ENCODE measurements at regions not wholly inside any gene's neighbourhood (a gene's known extent, or its start where the extent isn't known, plus 50 kb on each side); places are given as distances from the start of the nearest gene placed in this dataset.

DNA sequence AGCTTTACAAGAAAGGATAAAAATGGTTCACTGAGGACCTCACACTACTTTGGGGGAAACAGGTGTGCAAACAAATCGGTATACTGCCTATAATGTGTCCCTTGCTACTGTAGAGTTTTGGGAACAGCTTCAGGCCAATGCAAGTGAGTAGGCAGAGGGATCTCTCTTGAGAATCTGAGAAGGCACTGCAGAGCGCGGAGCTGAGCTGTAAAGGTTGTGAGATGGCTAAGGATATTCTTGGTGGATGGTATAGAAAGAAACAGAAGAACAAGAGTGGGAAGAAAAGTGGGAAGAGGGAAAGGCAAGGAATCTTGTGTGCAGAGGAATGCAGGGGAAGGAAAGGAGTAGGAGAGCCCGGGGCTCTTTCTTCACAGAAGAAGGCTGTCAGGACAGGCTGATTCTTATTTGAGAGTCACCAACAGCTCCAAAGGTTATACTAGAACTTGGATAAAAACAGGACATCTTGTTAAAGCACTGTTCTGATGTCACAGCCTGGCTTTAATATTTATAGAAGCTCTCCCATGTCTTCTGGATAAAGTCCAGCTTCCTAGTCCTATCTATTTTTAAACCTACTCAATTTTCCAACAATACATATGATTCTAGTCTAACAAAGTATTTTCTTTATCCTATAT, 985.6 kb upstream of the HS3ST1 start:
- TF ChIP-seq TAF1 (IDR thresholded peaks at IDR 0.05; ENCODE audit: borderline replicate concordance, insufficient read depth, low read length) = no peak
- no peak for TF ChIP-seq POLR2AphosphoS5 (IDR thresholded peaks at IDR 0.05; ENCODE audit: low read depth, low read length)
- no peak for TF ChIP-seq REST (IDR thresholded peaks at IDR 0.05; ENCODE audit: insufficient read depth in 1 of 2, low read depth in 2 of 2, low read length in 2 of 2)
- TF ChIP-seq FOXP2 (optimal IDR thresholded peaks at IDR 0.05; ENCODE audit: borderline replicate concordance, extremely low read depth, extremely low read length, insufficient read depth) = no peak
- TF ChIP-seq SIN3A (IDR thresholded peaks at IDR 0.05; ENCODE audit: borderline replicate concordance, insufficient read depth, low read length) = no peak

GRCh38 chr4:12411072-12411471, 982.4 kb upstream of the HS3ST1 start:
- no peak for TF ChIP-seq FOXP2 (optimal IDR thresholded peaks at IDR 0.05; ENCODE audit: borderline replicate concordance, extremely low read depth, extremely low read length, insufficient read depth)

GRCh38 chr4:12409507-12410190, 981.0 kb upstream of the HS3ST1 start:
- TF ChIP-seq FOXP2 (optimal IDR thresholded peaks at IDR 0.05; ENCODE audit: borderline replicate concordance, extremely low read depth, extremely low read length, insufficient read depth) (no peak), POLR2AphosphoS5 (IDR thresholded peaks at IDR 0.05; ENCODE audit: low read depth, low read length) (no peak), REST (IDR thresholded peaks at IDR 0.05; ENCODE audit: insufficient read depth in 1 of 2, low read depth in 2 of 2, low read length in 2 of 2) (no peak), TAF1 (IDR thresholded peaks at IDR 0.05; ENCODE audit: borderline replicate concordance, insufficient read depth, low read length) (no peak), SIN3A (IDR thresholded peaks at IDR 0.05; ENCODE audit: borderline replicate concordance, insufficient read depth, low read length) (no peak)

DNA sequence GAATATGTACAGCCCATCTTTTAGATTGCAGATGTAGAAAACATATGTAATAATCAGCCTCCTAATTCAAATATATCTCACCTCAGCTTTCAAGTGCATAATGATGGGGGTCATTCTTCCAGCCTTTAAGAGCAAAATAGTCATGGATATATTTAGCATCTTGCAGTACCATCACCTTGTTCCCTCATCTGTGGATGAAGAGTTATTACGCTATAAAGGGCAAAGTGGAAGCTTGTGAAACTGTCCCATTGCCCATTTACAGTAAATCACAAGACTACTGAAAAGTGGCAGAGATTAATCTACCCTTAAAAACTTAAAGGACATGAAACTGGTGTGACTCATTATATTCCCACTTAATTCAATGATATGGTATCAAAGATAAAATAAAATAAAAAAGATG, 979.7 kb upstream of the HS3ST1 start:
- TF ChIP-seq POLR2AphosphoS5 (IDR thresholded peaks at IDR 0.05; ENCODE audit: low read depth, low read length) (no peak), REST (IDR thresholded peaks at IDR 0.05; ENCODE audit: insufficient read depth in 1 of 2, low read depth in 2 of 2, low read length in 2 of 2) (no peak), FOXP2 (optimal IDR thresholded peaks at IDR 0.05; ENCODE audit: borderline replicate concordance, extremely low read depth, extremely low read length, insufficient read depth) (no peak), SIN3A (IDR thresholded peaks at IDR 0.05; ENCODE audit: borderline replicate concordance, insufficient read depth, low read length) (no peak), TAF1 (IDR thresholded peaks at IDR 0.05; ENCODE audit: borderline replicate concordance, insufficient read depth, low read length) (no peak)

DNA sequence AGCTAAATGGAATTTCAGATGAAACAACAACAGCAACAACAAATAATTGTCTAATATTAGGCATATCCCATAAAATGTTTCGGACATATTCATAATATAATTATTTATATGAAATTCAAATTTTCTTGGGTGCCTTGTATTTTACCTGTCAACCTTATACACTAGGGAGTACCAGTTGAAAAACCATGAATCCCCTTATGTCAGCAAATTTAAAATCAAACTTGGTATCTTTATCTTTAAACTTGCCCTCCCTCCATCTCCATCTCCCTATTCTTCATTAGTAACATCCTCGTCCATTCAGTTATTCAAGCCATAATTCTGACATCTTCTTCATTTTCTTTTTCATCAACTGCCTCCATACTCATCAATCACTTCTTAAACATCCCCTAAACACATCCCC, 974.5 kb upstream of the HS3ST1 start:
- TF ChIP-seq REST (IDR thresholded peaks at IDR 0.05; ENCODE audit: insufficient read depth in 1 of 2, low read depth in 2 of 2, low read length in 2 of 2) (no peak), TAF1 (IDR thresholded peaks at IDR 0.05; ENCODE audit: borderline replicate concordance, insufficient read depth, low read length) (no peak), POLR2AphosphoS5 (IDR thresholded peaks at IDR 0.05; ENCODE audit: low read depth, low read length) (no peak), SIN3A (IDR thresholded peaks at IDR 0.05; ENCODE audit: borderline replicate concordance, insufficient read depth, low read length) (no peak), FOXP2 (optimal IDR thresholded peaks at IDR 0.05; ENCODE audit: borderline replicate concordance, extremely low read depth, extremely low read length, insufficient read depth) (no peak)
